H4 (cell line): ENCODE measurements at regions not wholly inside any gene's neighbourhood (a gene's known extent, or its start where the extent isn't known, plus 50 kb on each side); places are given as distances from the start of the nearest gene placed in this dataset.

Experiments used
- DNase-seq: peaks from one replicate; pipeline ENCODE4 v3.0.0-alpha.2; 2015; ENCODE audit warnings: low spot score

DNA sequence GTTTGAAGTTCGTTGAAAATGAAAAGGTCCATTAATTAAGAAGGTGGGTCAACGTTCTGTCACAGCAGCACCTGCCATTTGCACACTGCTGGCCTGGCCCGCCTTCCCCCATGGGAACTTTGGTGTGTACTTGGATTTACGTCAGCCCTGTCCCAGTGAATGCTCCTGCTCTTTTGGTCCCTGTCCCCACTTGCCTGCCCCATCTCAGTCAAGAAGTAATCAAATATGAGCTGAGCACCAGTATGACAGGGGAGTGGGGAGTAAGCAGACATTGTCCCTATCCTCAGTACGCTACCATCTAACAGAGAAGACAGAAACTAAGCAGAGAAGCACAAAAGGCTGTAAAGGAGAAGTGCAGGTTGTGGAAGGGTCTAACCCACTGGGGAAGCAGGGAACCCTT is 65.1 kb downstream of the SLC4A3 start:
- no peak for DNase-seq

DNA sequence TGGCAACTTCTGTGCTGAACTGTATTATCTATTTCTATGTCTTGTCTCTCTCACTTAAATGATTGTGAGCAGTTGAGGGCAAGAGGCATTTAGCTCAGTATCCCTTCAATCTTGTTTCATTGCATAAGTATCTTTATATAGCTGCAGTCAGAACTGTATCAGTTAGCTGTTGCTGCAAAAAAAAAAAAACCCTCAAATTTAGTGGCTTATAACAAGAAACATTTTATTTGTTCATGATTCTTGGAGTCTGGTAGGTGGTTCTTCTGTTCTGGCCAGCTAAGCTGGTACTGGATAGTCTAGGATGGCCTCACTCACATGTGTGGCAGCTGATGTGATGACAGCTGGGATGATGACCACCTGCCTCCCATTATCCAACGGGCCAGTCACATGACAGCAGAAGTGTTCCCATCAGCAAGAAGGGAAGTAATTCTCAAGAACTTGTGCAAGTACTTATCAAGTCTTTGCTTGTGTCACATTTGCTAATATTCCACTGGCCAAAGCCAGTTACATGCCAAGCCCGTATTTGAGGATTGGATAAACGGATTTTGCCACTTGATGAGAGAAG is 67.8 kb downstream of the SLC4A3 start:
- DNase-seq: no peak

DNA sequence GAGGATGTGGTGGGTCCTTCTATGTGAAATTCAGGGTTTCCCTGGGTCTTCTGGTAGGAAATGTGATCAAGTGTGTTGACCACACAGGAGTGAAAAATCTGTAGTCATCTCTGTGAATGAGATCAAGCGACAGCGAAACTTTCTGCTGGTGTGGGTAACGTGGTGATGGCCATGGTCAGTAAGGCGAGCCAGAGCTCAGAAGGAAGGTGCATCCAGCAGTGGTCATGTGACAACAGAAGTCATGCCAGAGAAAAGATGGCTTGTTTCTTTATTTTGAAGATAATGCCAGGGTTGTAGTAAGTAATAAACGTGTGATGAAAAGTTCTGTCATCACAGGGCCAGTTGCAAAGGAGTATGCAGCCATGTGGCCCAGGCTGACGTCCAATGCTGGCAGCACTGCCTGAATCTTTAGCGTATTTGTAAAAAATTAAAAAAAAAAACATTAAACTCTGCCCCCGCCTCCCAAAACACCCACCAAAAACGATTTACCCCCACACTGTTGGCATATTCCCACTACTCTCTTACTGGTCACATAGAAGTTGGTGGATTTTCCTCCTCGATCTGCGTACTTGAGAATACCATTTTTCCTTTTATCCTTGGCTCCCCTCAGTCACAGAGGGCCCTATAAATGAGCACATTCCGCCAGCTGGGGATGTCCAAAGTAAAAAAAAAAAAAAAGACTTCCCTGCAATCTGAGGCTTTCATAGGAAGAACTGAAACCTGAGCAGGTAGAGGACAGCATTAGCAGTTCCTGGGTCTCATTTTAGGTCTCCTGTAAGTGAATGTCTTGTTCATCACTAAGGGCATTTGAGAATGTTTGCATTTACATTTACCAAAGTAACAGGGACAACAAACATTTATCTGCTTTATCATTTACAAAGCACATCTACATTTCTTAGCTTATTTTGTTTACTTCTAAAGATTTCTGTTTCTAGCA is 70.6 kb downstream of the SLC4A3 start:
- DNase-seq: no peak

DNA sequence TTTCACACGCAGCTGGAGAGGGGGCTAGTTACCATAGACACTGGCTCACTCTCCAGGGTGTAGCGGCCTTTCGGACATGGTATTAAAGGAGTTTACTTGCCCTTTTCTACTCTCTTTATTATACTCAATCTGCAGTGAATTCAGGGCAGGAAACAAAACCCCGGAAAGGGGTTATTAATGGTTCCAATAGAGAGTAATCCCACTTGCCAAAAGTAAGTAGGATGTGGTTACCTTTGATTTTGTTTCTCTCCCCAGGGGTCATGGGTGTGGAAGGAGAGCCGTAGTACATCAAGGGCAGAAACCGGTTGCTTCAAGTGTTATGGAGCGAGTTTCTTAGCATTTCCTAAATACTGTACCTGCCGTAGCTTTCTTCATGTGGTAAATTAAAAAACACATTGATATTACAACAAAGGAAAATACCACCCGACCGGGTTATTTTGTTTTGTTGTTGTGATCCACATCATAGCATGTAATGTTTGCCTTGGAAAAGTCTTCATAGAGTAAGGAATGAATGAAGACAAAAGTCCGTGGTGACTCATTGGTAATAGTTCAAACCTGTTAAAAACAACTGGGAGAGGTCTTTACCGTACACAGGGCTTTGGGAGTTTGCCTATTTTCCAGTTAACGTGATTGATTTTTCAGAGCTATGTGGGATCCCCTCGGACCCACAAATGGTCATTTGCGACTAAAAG is 71.5 kb downstream of the SLC4A3 start:
- DNase-seq: no peak

DNA sequence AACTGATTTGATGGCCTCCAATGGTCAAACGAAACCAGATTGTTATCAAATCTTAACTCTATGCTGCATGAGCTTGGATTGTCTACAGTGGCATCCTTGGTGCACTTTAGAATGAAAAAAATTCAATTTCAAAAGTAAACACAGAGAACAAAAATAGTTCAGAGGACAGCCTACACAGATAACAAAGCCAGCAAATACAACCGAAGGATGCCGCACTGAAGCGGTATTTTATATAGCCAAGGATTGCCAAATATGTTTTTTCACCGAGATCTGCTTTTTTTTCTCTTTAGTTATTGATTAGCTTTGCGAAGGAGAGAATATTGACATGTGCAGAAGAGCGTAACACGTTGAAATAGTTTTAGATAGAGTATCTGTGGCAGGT is 72.0 kb downstream of the SLC4A3 start:
- DNase-seq: no peak

DNA sequence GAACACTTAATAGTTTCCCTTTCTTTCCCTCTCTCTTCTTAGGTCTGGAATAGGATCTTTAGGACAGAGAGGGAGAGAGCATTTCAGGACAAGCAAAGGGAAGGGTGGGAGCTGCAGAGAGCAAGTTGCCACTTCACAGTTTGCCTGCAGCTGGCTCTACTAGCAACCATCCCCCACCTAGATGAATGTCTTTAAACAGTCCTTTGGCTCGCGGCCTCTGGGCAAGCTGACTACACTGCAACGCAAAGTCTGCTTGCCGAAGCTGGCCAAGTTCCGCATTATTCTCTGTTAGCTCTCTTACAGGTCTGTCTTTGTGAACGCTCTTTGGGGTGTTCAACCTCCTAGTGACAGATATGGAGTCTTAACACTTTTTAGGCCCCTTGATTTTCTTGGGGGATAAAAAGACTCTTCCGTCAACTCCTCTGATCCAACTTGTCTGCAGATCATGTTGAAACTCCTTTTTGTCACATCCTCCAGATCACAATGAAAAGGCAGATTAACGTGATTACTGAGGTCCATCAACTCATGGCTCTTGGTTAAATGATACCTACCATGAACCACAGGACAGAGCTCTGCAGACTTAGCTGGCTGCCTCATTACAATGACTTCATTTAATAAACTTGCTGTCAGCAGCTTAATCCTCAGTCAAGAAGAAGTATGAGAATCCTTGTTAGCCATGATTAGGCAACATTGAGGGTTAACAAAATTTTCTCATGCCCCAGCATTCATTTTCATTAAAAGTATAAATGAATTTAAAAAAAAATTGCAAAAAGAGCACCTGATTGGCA is 74.6 kb downstream of the SLC4A3 start:
- no peak for DNase-seq

DNA sequence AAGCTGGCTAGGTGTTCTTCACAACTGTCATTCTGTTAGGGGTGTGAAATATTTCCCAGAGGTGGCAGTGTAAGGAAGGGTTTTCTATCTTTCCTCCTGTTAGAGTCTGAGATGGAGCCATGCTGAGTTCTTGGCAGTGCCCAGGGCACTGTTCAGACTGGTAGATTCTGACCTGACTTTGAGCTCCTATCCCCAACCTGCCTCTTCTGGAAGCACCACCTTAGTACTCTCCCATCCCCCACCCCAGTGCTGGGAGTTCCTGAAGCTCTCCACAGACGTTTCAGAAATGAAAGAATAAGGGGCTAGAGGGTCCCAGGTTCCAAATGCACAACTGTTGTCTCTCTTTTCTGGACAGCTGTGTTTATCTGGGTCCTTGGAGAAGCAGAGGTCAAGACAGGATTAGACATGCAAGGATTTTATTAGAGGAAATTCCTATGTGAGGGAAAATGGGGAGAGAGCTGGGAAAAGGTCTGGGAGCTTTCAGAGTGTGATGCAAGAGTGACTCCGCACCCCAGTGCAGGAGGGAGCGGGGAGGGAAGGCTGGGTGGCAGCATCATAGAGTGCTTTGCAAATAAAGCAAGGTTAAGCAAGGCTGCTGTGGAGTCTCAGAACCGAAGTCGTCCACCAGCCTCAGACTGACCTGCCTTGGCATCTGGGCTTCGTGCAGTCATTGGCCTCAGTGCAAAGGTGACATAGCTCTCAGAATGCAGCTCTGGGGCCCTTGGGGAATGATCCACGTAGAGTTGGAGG is 75.5 kb downstream of the SLC4A3 start:
- no peak for DNase-seq

DNA sequence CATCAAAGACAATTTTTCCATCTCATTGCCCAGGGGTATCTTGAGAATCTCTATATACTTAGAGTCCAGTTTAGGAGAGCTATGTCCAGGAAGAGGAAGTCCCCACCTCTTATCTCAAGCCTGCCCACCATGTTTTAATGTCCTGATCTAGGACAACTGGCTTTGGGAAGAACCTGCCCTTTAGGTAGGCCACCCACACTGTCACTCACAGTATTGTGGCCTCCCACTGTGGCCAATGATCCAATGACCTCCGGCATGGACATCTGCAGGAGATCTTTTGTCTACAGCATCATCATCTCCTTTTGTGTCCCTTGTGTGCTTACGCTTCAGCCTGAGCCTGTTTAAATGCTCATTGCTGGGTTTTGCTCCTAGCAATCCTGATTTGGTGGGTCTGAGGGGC is 77.4 kb downstream of the SLC4A3 start:
- DNase-seq: no peak

DNA sequence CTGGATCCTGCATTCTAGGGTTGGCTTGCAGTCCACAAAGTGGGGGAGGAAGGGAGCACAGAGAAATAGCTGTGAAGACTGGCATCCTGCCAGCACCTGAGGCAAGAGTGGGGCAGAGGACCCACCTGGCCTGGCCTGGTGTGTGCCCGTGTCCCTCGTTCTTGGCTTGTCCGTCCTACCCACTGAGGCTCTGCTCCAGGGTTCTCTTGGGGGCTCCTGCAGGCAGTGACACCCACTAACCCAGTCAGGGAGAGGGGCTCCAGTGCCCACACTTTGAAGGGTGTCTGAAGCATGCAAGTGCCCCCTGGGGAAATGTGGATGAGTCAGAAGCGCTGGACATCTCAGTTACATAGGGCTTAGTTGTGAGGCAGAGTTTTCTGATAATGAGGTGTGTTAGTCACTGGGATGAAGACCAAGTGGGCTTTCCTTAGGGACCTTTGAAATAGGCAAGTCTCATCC is 79.4 kb downstream of the SLC4A3 start:
- peak; percentile 33 for DNase-seq

DNA sequence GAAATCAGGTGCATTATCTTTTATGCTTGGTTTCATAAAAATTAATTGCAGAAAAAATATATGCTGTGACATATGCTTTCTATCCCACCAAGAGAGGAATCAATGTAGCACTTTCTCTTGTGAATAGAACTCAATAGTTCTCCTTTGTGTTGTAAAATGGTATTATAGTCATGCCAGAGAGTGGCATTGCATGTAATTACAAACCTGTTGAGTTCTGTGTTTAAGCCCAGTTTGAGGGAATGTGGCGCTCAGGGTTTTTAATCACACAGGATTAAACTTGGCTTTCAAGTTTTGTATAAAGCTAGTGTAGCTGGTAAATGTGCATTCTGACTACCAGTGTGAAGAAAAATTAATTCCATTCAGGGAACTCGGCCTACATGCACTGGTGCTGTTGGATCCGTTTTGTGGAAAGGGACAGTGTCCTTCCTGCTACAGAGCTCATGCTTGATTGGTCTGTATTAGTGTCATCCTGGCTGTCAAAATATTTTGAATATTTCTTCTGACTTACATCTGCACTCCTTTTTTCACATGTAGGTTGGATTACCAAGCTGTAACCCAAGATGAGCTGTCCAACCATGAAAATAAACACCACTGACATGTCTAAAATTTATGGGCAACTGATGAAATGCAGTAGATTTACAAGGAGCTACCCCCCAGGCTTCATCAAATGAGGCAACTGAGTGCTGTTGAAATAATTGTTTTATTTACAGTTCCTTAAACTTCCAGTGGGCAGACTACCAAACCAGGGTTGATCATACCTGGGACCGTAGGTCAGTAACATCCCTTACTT is 80.3 kb downstream of the SLC4A3 start:
- no peak for DNase-seq

DNA sequence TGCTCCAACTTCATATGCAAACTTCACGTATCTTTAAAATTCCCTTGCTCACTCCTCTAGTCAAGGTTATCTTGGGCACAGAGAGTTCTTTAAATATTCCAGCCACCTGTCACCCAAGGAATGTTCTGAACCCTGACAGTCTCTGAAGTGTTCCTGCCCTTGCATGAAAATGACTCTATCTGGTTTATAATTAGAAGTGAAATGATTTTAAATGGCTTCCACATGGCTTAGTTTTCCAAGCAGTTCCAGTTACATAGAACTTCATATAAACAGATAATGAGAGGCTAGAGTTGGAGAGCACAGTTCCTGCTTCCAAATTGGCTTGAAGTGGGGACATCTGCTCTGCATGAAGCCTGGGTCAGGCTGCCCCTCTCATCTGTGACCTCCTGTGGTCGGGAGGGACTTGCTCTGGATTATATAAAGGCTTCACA is 81.9 kb downstream of the SLC4A3 start:
- no peak for DNase-seq

DNA sequence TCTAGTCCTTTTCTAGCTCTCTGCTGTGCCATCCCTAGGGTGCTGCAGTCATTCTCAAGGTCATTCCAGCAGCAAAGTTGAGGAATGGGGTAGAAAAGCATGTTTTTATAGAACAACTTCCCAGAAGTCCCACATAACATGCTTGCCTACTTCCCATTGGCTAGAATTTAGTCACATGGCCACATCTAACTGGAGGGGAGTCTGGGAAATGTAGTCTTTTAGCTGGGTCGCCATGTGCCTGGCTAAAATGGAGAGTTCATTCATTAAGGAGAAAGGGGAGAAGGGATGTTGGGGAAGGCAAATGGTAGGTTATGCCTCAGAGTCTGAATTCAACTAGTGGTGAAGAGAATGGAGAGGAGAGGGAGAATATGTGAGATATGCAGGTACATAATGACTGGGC is 85.7 kb downstream of the SLC4A3 start:
- peak; percentile 57 for DNase-seq

DNA sequence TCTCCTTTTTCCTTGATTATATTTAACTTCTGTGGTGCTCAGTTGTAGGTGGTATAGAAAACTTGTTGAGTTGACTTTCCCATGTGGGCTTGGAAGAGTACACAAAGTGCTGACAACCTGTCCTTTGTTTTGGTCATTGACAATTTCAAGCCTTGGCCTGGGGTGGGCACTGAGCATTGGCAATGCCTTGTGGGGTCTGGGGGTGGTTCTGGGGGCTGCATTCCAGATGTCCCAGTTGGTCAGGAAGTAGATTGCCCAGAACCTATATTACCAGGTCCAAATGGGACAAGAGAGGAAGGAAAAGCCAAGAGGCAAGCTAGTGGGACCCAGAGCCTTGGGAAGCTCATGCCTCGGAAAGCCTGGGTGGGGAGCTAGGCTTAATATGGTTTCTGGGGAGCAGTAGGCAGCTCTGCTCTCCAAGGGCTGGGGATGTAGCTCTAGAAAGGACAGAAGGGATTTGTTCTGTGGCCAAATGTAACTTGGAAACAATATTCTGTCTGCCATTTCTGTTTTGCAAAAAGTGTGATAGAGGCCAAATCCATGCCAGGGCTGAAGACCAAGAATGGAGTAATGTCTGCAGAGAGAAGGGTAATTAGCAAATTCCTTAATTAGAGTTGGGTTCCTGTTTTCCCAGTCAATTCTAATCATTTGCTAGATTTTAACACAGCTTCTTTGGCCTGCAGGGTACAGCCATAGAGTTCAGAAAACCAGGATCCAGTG is 87.4 kb downstream of the SLC4A3 start:
- no peak for DNase-seq

DNA sequence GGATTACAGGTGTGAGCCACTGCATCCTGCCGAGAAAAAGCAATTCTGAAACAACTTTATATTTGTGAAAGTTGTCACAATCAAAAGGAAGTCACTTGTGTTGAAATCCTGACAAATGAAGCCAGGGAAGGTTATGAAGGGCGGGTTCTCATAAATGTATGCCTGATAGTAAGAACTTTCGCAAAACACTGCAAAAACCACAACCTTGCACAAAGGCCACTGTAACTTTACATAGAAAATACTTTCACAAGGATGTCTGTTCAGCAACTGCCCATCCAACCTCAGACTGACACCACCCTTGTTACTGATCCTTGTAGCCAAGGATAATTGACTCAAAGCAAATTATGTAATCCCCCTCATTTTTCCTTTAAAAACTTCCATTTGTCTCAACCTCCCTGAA is 90.6 kb downstream of the SLC4A3 start:
- DNase-seq: no peak

DNA sequence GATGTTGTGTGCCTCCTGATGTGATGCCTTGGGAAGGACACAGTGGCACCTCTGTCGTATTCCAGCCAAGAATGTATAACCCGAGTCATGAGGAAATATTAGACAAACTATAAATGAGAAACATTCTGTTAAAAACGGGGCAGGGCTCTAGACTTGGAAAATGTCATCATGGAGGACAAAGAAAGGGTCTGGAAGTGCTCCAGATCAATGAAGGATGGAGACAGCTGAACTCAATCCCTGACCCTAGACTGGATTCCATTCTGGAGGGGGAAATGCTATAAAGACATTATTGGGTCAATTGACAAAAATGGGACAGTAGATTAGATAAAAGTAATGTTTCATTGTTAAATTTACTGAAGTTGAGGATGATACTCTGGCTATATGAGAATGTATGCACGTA is 92.1 kb downstream of the SLC4A3 start:
- no peak for DNase-seq

DNA sequence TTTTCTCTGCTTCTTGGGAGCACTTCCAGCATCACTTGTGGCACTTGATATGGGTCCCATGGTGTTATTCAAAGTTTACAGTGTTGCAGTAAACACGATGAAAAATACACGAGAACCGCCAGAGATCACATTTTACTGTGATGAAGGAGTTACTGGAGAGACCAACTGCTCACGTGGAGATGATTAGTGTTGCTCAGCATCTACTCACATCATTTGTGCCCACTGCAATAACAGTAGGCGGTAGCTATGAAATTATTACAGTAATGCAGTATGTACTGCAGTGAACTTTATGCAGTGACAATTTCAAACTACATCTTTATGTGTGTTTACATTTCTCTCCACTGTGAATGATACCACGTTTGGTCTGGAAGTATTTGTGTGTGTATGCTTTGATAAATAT is 93.5 kb downstream of the SLC4A3 start:
- DNase-seq: no peak

DNA sequence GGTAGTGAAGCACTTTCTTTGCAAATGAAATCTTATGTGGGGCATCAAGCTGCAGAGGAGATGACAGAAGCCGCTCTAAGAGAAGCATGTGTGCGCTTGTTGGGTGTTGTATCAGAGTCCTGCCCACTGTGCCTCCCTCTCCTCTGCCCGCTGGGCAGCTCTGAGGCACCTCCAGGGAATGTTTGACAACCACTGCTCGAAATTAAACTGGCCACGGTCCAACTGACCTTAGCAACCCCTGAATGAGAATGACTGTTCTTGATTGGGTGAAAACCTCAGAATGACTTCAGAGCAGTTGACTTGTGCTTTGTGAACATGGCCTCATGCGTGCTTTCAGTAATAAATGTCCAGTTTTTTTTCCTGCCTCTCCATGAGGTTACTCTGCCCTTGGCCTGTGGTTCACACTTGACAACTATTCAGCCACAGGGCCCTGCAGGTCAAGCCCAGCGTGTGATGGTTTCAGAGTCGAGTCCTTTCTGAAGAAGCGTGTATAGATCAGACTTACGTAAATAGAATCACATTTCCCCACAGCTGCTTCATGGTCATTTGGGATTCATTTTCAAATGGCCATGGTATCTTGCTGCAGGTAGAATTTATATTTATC is 94.9 kb downstream of the SLC4A3 start:
- DNase-seq: peak; percentile 30

DNA sequence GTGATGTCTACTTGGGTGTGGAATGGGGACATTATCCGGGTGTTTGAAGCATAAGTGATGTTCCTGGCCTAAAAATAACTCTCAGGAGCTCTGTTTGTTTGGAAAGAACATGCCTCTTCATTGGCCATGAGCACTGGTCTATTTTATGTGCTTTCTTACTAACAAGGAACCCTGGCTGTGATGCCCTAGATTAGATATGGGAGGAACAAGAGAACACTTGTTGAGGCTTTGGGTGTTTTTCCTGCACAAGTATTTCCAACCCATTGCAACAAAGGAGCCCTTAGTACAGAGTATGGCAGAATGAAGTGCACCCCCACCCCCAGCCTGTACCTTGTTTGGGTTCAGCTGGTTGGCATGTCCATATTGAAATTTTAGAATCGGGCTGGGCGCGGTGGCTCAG is 95.9 kb downstream of the SLC4A3 start:
- no peak for DNase-seq

DNA sequence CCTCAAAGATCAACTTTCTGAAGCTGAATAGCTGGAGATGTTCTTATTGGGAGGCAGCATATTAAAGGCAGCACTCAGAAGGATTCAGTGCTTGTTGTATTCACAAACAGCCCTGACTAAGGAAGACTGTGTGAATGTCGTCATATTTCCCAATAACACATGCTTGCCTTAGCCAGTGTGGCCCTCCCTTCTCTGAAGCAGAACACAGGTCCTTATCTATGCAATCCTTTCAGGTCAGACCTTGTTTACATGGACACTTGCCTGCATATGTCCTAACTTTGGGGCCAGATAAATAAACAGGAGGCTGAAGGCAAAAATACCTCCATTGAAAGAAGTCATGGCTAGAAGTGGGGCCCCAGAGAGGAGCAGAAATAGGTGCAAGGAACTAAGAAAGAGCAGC is 97.2 kb downstream of the SLC4A3 start:
- DNase-seq: peak; percentile 64
